Testis (tissue), 2 donors: ENCODE measurements at regions not wholly inside any gene's neighbourhood (a gene's known extent, or its start where the extent isn't known, plus 50 kb on each side); places are given as distances from the start of the nearest gene placed in this dataset.

ENCODE experiments used
- DNase-seq: peaks from one replicate; pipeline ENCODE4 v3.0.0-alpha.2; 2019
- H3K27ac ChIP-seq, 2 donors: fragments of 200-600 bp; sonication (generic); one replicate each; pipeline ENCODE4 v1.5.1; 2019
- H3K27me3 ChIP-seq: fragments of 200-600 bp; sonication (generic); one replicate; pipeline ENCODE4 v1.5.1; 2019
- H3K36me3 ChIP-seq: fragments of 200-600 bp; sonication (generic); one replicate; pipeline ENCODE4 v1.5.1; 2017; ENCODE audit warnings: low read depth; ENCODE audit errors: missing control alignments
- H3K4me1 ChIP-seq: fragments of 200-600 bp; sonication (generic); one replicate; pipeline ENCODE4 v1.5.1; 2019
- H3K4me3 ChIP-seq, 2 donors: fragments of 200-600 bp; sonication (generic); one replicate each; pipeline ENCODE4 v1.5.1; 2017 to 2019
- H3K9me3 ChIP-seq: fragments of 200-600 bp; sonication (generic); one replicate; pipeline ENCODE4 v1.5.1; 2017
- CTCF ChIP-seq, 3 experiments: fragments of 450-650 bp in 2 of 3; fragments of 200-600 bp in 1 of 3; sonication (generic) in 1 of 3; IDR thresholded peaks; one replicate each; pipeline ENCODE4 v1.5.1; 2016 to 2019; ENCODE audit warnings: antibody characterized with exemption in 3 of 3, mild to moderate bottlenecking in 2 of 3, moderate library complexity in 1 of 3
- POLR2A ChIP-seq: fragments of 450-650 bp; IDR thresholded peaks from one replicate; pipeline ENCODE4 v1.6.1; 2017; ENCODE audit warnings: antibody characterized with exemption, mild to moderate bottlenecking, moderate library complexity
- WGBS, 2 donors: methylation state at CpG; one replicate each; pipeline ENCODE4 v1.1.5; 2018; 5-methylcytosine and 5-hydroxymethylcytosine counted together
- intact Hi-C: fragments of 100-400 bp; cut with DNase I; formaldehyde crosslinking; loops from one replicate; pipeline ENCODE4 v1.15.1; 2023; ENCODE audit warnings: low total_unique reads

- no peaks in the 10 kb centered on the region for H3K27me3 ChIP-seq
- no peaks in the 10 kb centered on the region for H3K9me3 ChIP-seq
- H3K4me1 ChIP-seq, result no peaks in the 10 kb centered on the region
- intact Hi-C loops, result no loop called here
- no peak overlapping the region for H3K4me3 ChIP-seq
- no peaks in the 10 kb centered on the region for H3K36me3 ChIP-seq
- DNase-seq, result no peak
- H3K27ac ChIP-seq, result no peak overlapping the region
- TF ChIP-seq POLR2A, result no peak
- no peak for TF ChIP-seq CTCF (IDR thresholded peaks at IDR 0.05)
Observed at GRCh38 chr12:75890141-75890540, 141.4 kb downstream of the PHLDA1 start.

- H3K4me1 ChIP-seq, result no peaks in the 10 kb centered on the region
- no peak overlapping the region for H3K4me3 ChIP-seq
- H3K36me3 ChIP-seq, result no peaks in the 10 kb centered on the region
- intact Hi-C loops, result no loop called here
- no peaks in the 10 kb centered on the region for H3K9me3 ChIP-seq
- no peaks in the 10 kb centered on the region for H3K27me3 ChIP-seq
- 24 to 36% methylated on average over 10 to 11 of the region's 11 CpGs for WGBS, 2 donors
- peak; percentile 64 for DNase-seq
- peak overlapping the region in 1 of 2 donors; percentile 69 for H3K27ac ChIP-seq
- TF ChIP-seq CTCF (IDR thresholded peaks at IDR 0.05) (no peak), POLR2A (no peak)
Observed at GRCh38 chr12:75888874-75889613, 142.5 kb downstream of the PHLDA1 start.

- DNase-seq, result no peak
- intact Hi-C loops, result no loop called here
- no peaks in the 10 kb centered on the region for H3K36me3 ChIP-seq
- H3K27ac ChIP-seq, result no peak overlapping the region
- no peaks in the 10 kb centered on the region for H3K9me3 ChIP-seq
- no peak overlapping the region for H3K4me3 ChIP-seq
- TF ChIP-seq POLR2A, result no peak
- TF ChIP-seq CTCF (IDR thresholded peaks at IDR 0.05), result no peak
- no peaks in the 10 kb centered on the region for H3K4me1 ChIP-seq
- no peaks in the 10 kb centered on the region for H3K27me3 ChIP-seq
Observed at GRCh38 chr12:75888399-75888798, 143.2 kb downstream of the PHLDA1 start.

GRCh38 chr12:75887979-75888378, 143.6 kb downstream of the PHLDA1 start:
- no peak for DNase-seq
- Histone ChIP-seq H3K4me1 (no peaks in the 10 kb centered on the region), H3K27me3 (no peaks in the 10 kb centered on the region), H3K27ac (no peak overlapping the region), H3K9me3 (no peaks in the 10 kb centered on the region), H3K36me3 (no peaks in the 10 kb centered on the region), H3K4me3 (no peak overlapping the region)
- TF ChIP-seq CTCF (IDR thresholded peaks at IDR 0.05), result no peak
- TF ChIP-seq POLR2A, result no peak
- 73 to 91% methylated on average over 1 of the region's 1 CpG for WGBS, 2 donors
- intact Hi-C loops, result no loop called here

GRCh38 chr12:75884465-75884985, 147.1 kb downstream of the PHLDA1 start:
- TF ChIP-seq CTCF (IDR thresholded peaks at IDR 0.05), result no peak
- TF ChIP-seq POLR2A, result no peak
- Histone ChIP-seq H3K27ac (no peak overlapping the region), H3K9me3 (no peaks in the 10 kb centered on the region), H3K36me3 (no peaks in the 10 kb centered on the region), H3K4me1 (no peaks in the 10 kb centered on the region), H3K4me3 (no peak overlapping the region), H3K27me3 (no peaks in the 10 kb centered on the region)
- no peak for DNase-seq
- WGBS, 2 donors, result 72 to 73% methylated on average over 4 of the region's 4 CpGs
- intact Hi-C loops, result no loop called here
